ENCODE measurements at regions not wholly inside any gene's neighbourhood (a gene's known extent, or its start where the extent isn't known, plus 50 kb on each side); places are given as distances from the start of the nearest gene placed in this dataset.
"Not testable (repeated sequence)": the region's sequence is repeated elsewhere in the genome, so short reads cannot be mapped to it uniquely, and the experiment has no call there.

DNA sequence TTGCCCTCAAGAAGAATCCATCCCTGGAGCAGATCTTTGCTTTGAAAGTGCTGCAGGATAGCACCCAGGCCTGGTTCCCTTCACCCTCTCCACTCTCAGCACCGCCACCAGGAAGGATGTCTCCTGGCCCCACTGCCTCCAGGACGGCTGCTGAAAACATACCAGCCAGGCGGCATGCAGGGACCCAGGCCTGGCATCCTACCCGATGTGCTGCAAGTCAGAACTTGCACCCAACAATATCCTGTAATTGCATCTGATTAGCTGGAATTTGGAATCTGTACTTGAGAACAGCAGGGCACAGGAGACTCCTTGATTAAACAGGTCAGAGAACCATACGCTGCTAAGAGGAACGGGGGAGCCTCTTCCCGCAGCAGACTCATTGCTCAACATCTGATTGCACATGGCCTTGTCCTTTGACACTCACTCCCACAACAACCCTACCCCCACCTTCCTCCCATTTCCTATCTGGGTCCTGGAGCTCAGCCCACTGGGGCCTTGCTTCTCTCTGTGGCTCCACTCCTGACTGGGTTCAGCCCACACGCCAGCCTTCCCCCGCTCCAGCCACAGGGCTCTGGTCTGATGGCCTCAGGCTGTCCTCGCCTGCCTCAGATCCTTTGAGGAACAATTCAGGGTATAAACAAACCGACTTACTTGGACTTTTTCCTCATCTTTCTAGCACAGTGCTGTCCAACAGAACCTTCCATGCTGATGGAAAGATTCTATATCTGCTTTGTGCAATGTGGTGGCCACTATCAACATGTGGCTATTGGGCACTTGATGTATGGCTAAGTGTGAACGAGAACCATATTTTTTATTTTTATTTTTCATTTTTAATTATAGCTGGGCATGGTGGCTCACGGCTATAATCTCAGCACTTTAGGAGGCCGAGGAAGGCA is 78.0 kb downstream of the FGD2 start:
- Histone ChIP-seq H3K9me3 (ENCODE audit: low read length) (no peaks in the 10 kb centered on the region), H2AFZ (ENCODE audit: low read length) (no peak overlapping the region), H3K27me3 (ENCODE audit: insufficient read depth, low read length) (no peaks in the 10 kb centered on the region), H3K36me3 (ENCODE audit: insufficient read depth, low read length) (no peaks in the 10 kb centered on the region), H3K4me1 (ENCODE audit: insufficient read depth, low read length, severe bottlenecking) (no peaks in the 10 kb centered on the region), H3K79me2 (ENCODE audit: insufficient read depth, low read length) (no peaks in the 10 kb centered on the region), H3F3A (ENCODE audit: insufficient read depth, low read length) (no peaks in the 10 kb centered on the region), H3K9me2 (ENCODE audit: low read depth, low read length) (no peaks in the 10 kb centered on the region), H4K20me1 (ENCODE audit: insufficient read depth, low read length) (no peaks in the 10 kb centered on the region), H3K4me3 (ENCODE audit: low read depth, low read length, poor library complexity, severe bottlenecking) (no peak overlapping the region), H3K27ac (ENCODE audit: low read depth, low read length, poor library complexity, severe bottlenecking) (no peak overlapping the region), H3K4me2 (ENCODE audit: low read length) (no peak overlapping the region), H3K9ac (ENCODE audit: low read length) (no peak overlapping the region)
- TF ChIP-seq EZH2 (IDR thresholded peaks at IDR 0.05; ENCODE audit: borderline replicate concordance, low read length) = no peak
- TF ChIP-seq, protein P1, sequence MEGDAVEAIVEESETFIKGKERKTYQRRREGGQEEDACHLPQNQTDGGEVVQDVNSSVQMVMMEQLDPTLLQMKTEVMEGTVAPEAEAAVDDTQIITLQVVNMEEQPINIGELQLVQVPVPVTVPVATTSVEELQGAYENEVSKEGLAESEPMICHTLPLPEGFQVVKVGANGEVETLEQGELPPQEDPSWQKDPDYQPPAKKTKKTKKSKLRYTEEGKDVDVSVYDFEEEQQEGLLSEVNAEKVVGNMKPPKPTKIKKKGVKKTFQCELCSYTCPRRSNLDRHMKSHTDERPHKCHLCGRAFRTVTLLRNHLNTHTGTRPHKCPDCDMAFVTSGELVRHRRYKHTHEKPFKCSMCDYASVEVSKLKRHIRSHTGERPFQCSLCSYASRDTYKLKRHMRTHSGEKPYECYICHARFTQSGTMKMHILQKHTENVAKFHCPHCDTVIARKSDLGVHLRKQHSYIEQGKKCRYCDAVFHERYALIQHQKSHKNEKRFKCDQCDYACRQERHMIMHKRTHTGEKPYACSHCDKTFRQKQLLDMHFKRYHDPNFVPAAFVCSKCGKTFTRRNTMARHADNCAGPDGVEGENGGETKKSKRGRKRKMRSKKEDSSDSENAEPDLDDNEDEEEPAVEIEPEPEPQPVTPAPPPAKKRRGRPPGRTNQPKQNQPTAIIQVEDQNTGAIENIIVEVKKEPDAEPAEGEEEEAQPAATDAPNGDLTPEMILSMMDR (IDR thresholded peaks at IDR 0.05; ENCODE audit: low read length) = no peak

DNA sequence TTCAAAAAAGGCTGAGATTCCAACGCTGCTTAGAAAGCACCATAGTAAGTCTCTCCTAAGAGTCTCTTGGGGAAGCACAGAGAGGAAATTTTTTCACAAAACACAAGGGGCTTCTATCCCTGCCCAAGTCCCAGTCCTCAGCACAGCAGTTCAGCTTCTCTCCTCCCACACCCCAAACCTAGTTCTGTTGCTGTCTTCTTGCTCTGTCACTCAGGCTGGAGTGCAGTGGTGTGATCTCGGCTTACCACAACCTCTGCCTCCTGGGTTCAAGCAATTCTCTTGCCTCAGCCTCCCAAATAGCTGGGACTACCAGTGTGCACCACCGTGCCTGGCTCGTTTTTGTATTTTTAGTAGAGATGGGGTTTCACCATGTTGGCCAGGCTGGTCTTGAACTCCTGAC is 79.2 kb downstream of the FGD2 start:
- not testable (repeated sequence) for H3K79me2 ChIP-seq (ENCODE audit: insufficient read depth, low read length); H3K9me3 ChIP-seq (ENCODE audit: low read length); H2AFZ ChIP-seq (ENCODE audit: low read length); H3K4me3 ChIP-seq (ENCODE audit: low read depth, low read length, poor library complexity, severe bottlenecking); H3K9me2 ChIP-seq (ENCODE audit: low read depth, low read length); H3K36me3 ChIP-seq (ENCODE audit: insufficient read depth, low read length); H3F3A ChIP-seq (ENCODE audit: insufficient read depth, low read length); H3K9ac ChIP-seq (ENCODE audit: low read length); H3K27me3 ChIP-seq (ENCODE audit: insufficient read depth, low read length); H4K20me1 ChIP-seq (ENCODE audit: insufficient read depth, low read length); H3K4me2 ChIP-seq (ENCODE audit: low read length); H3K27ac ChIP-seq (ENCODE audit: low read depth, low read length, poor library complexity, severe bottlenecking); H3K4me1 ChIP-seq (ENCODE audit: insufficient read depth, low read length, severe bottlenecking)

DNA sequence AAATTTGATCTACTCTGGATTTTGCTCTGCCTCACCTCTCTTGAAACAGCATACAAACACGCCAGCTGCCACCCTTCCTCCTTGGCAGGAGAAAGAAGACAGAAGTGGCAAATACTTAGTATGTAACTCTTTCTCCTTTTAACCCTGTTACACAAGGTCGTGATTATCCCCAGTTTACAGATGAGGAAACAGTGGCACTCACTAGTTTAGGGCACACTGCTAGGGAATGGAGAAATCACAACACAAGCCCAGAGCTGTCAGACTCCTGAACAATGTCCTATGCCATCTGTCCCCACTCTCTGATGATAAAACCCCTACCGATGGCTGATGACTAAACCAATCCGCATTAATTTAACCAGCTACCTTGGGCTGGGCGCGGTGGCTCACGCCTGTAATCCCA is 79.7 kb downstream of the FGD2 start:
- Histone ChIP-seq H3K4me3 (ENCODE audit: low read depth, low read length, poor library complexity, severe bottlenecking) (no peak overlapping the region), H3K4me1 (ENCODE audit: insufficient read depth, low read length, severe bottlenecking) (peaks cover 3% of the 10 kb centered on the region), H3K9me3 (ENCODE audit: low read length) (no peaks in the 10 kb centered on the region), H3K9ac (ENCODE audit: low read length) (no peak overlapping the region), H2AFZ (ENCODE audit: low read length) (no peak overlapping the region), H4K20me1 (ENCODE audit: insufficient read depth, low read length) (no peaks in the 10 kb centered on the region), H3K36me3 (ENCODE audit: insufficient read depth, low read length) (no peaks in the 10 kb centered on the region), H3K27me3 (ENCODE audit: insufficient read depth, low read length) (no peaks in the 10 kb centered on the region), H3F3A (ENCODE audit: insufficient read depth, low read length) (no peaks in the 10 kb centered on the region), H3K4me2 (ENCODE audit: low read length) (no peak overlapping the region), H3K79me2 (ENCODE audit: insufficient read depth, low read length) (no peaks in the 10 kb centered on the region), H3K9me2 (ENCODE audit: low read depth, low read length) (no peaks in the 10 kb centered on the region), H3K27ac (ENCODE audit: low read depth, low read length, poor library complexity, severe bottlenecking) (no peak overlapping the region)
- TF ChIP-seq, protein P1 (IDR thresholded peaks at IDR 0.05; ENCODE audit: low read length) = no peak
- TF ChIP-seq EZH2 (IDR thresholded peaks at IDR 0.05; ENCODE audit: borderline replicate concordance, low read length) = no peak

DNA sequence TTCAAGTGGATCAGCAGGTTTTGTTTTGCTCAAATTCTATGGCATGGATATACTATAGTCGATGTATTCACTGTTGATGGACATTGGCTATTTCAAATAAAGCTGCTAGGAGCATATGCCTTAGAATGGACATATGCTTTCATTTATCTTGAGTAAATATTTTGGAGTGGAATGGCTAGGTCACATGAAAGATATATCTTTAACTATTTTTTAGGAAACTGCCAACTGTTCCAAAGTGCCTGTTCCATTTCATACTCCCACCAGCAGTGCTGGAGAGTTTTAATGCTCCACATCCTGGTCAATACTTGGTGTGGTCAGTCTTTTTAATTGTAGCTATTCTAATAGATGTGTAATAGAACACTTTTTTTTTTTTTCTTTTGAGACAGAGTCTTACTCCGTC is 81.1 kb upstream of the PIM1 start:
- Histone ChIP-seq H3K4me3 (ENCODE audit: low read depth, low read length, poor library complexity, severe bottlenecking) (no peak overlapping the region), H3K27me3 (ENCODE audit: insufficient read depth, low read length) (no peaks in the 10 kb centered on the region), H3K4me1 (ENCODE audit: insufficient read depth, low read length, severe bottlenecking) (peaks cover 19% of the 10 kb centered on the region), H2AFZ (ENCODE audit: low read length) (no peak overlapping the region), H3K9me2 (ENCODE audit: low read depth, low read length) (no peaks in the 10 kb centered on the region), H3K9me3 (ENCODE audit: low read length) (no peaks in the 10 kb centered on the region), H3K79me2 (ENCODE audit: insufficient read depth, low read length) (no peaks in the 10 kb centered on the region), H3K4me2 (ENCODE audit: low read length) (no peak overlapping the region), H4K20me1 (ENCODE audit: insufficient read depth, low read length) (no peaks in the 10 kb centered on the region), H3K36me3 (ENCODE audit: insufficient read depth, low read length) (no peaks in the 10 kb centered on the region), H3K9ac (ENCODE audit: low read length) (no peak overlapping the region), H3K27ac (ENCODE audit: low read depth, low read length, poor library complexity, severe bottlenecking) (no peak overlapping the region), H3F3A (ENCODE audit: insufficient read depth, low read length) (no peaks in the 10 kb centered on the region)
- no peak for TF ChIP-seq EZH2 (IDR thresholded peaks at IDR 0.05; ENCODE audit: borderline replicate concordance, low read length)
- TF ChIP-seq, protein P1 (IDR thresholded peaks at IDR 0.05; ENCODE audit: low read length) = no peak
